HEK293 (cell line): ENCODE measurements at regions not wholly inside any gene's neighbourhood (a gene's known extent, or its start where the extent isn't known, plus 50 kb on each side); places are given as distances from the start of the nearest gene placed in this dataset.

ENCODE experiments used
- CTCF ChIP-seq: fragments of 450-650 bp; formaldehyde crosslinking; IDR thresholded peaks from 2 replicates; pipeline ENCODE4 v1.5.1; 2016; ENCODE audit warnings: missing biosample characterization, missing genetic modification characterization
- FEZF1 ChIP-seq: fragments of 450-650 bp; formaldehyde crosslinking; IDR thresholded peaks from 2 replicates; pipeline ENCODE4 v1.5.1; 2016; ENCODE audit warnings: missing biosample characterization, missing genetic modification characterization
- OVOL3 ChIP-seq: fragments of 450-650 bp; formaldehyde crosslinking; IDR thresholded peaks from 2 replicates; pipeline ENCODE4 v1.5.1; 2016; ENCODE audit warnings: missing biosample characterization, missing genetic modification characterization
- REST ChIP-seq: fragments of 450-650 bp; formaldehyde crosslinking; IDR thresholded peaks from 2 replicates; pipeline ENCODE4 v1.5.1; 2016; ENCODE audit warnings: missing biosample characterization, missing genetic modification characterization
- ZFHX2 ChIP-seq: fragments of 450-650 bp; formaldehyde crosslinking; conservative IDR thresholded peaks from 2 replicates; pipeline ENCODE4 v1.5.1; 2016; ENCODE audit warnings: missing biosample characterization, missing genetic modification characterization
- ZNF138 ChIP-seq: fragments of 450-650 bp; formaldehyde crosslinking; IDR thresholded peaks from 2 replicates; pipeline ENCODE4 v1.5.1; 2016; ENCODE audit warnings: missing biosample characterization, missing genetic modification characterization, borderline replicate concordance
- ZNF2 ChIP-seq: fragments of 450-650 bp; formaldehyde crosslinking; IDR thresholded peaks from 2 replicates; pipeline ENCODE4 v1.5.1; 2016; ENCODE audit warnings: missing biosample characterization, missing genetic modification characterization
- ZNF274 ChIP-seq, 2 experiments: fragments of 200-500 bp in 1 of 2; fragments of 450-650 bp in 1 of 2; sonication (Bioruptor generic) in 1 of 2; formaldehyde crosslinking in 1 of 2; IDR thresholded peaks; 2 replicates each; pipeline versions ENCODE4 v1.5.1 to v1.6.1; 2014 to 2016; ENCODE audit warnings: borderline replicate concordance in 1 of 2, inconsistent platforms in 1 of 2, low read length in 1 of 2, missing biosample characterization in 1 of 2, missing genetic modification characterization in 1 of 2
- ZNF747 ChIP-seq: fragments of 450-650 bp; formaldehyde crosslinking; IDR thresholded peaks from 2 replicates; pipeline ENCODE4 v1.5.1; 2016; ENCODE audit warnings: missing biosample characterization, missing genetic modification characterization

DNA sequence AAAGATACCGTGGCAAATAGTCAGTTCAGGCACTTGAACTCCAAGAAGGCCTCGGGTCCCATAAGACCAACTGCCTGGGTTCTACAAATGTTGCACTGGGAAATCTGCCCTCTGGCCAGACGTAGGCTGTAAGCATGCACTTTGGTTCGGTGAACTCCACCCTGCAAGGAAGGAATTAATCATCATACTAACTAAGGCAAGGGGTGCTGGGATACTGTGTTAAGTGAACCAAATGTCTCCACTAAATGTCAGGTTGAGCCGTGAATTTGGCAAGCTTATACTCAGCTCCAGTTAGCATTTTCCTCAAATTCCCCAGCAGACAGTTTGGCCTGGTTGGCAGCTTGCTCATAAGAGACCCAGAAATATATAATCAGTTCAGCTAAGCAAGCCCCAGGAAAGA lies 385.9 kb downstream of the GPATCH2 start:
- TF ChIP-seq CTCF (no peak), FEZF1 (tag by site-specific recombination) (no peak), ZNF2 (tag by site-specific recombination) (no peak), ZNF274 (IDR thresholded peaks at IDR 0.05; ENCODE audit: low read length) (no peak), ZNF274 (tag by site-specific recombination; IDR thresholded peaks at IDR 0.05; ENCODE audit: borderline replicate concordance) (no peak), ZFHX2 (tag by site-specific recombination) (no peak), REST (tag by site-specific recombination) (no peak), OVOL3 (tag by site-specific recombination) (no peak), ZNF138 (tag by site-specific recombination) (no peak), ZNF747 (no peak)
